ENCODE measurements at regions not wholly inside any gene's neighbourhood (a gene's known extent, or its start where the extent isn't known, plus 50 kb on each side); places are given as distances from the start of the nearest gene placed in this dataset.

- no peak for DNase-seq
These were observed 91.4 kb upstream of the TJP1 start for GRCh38 chr15:29913528-29914135.

GRCh38 chr15:29911705-29912104 is 89.4 kb upstream of the TJP1 start:
- no peak for DNase-seq

- no peak for DNase-seq
These were observed 87.8 kb upstream of the TJP1 start for GRCh38 chr15:29910068-29910467.

DNA sequence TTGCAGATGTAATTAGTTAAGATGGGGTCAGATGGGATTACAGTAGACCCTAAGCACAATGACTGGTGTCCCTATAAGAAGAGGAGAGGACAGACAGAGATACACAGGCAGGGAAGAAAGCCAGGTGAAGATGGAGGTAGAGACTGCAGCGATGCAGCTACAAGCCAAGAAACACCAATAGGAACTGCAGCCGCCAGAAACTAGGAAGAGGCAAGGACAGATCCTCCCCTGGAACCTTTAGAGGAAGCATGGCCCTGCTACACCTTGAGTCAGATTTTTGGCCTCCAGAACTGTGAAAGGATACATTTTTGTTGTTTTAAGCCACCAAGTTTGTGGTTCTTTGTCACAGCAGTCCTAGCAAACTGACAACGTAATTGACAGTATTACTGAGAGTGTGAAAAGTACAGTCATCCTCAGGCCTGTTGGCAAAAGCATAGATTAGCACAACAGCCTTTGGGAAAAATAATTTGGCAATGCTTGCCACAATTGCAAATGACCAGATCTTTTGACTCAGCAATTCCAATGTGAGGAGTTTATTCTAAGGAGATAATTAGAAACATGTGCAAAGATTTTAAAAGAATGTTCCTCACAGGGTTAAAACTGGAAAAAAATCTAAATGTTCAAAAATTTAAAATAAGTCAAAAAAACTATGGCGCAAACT is 82.6 kb upstream of the TJP1 start:
- no peak for DNase-seq

- DNase-seq: no peak
These were observed 81.7 kb upstream of the TJP1 start for GRCh38 chr15:29903785-29904464.

- DNase-seq: no peak
These were observed 80.8 kb upstream of the TJP1 start for GRCh38 chr15:29903028-29903427.

- DNase-seq: no peak
These were observed 78.2 kb upstream of the TJP1 start for GRCh38 chr15:29900237-29901189.

DNA sequence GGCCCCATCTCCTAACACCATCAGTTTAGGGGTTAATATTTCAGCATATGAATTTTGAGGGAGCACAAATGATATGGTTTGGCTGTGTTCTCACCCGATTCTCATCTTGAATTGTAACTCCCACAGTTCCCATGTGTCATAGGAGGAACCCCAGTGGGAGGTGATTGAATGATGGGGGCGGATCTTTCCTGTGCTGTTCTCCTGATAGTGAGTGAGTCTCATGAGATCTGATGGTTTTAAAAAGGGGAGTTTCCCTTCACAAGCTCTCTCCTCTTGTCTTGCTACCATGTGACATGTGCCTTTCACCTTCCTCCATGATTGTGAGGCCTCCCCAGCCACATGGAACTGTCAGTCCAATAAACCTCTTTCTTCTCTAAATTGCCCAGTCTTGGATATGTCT is 73.8 kb upstream of the TJP1 start:
- DNase-seq: no peak

- DNase-seq: no peak
These were observed 68.8 kb upstream of the TJP1 start for GRCh38 chr15:29891096-29891457.

DNA sequence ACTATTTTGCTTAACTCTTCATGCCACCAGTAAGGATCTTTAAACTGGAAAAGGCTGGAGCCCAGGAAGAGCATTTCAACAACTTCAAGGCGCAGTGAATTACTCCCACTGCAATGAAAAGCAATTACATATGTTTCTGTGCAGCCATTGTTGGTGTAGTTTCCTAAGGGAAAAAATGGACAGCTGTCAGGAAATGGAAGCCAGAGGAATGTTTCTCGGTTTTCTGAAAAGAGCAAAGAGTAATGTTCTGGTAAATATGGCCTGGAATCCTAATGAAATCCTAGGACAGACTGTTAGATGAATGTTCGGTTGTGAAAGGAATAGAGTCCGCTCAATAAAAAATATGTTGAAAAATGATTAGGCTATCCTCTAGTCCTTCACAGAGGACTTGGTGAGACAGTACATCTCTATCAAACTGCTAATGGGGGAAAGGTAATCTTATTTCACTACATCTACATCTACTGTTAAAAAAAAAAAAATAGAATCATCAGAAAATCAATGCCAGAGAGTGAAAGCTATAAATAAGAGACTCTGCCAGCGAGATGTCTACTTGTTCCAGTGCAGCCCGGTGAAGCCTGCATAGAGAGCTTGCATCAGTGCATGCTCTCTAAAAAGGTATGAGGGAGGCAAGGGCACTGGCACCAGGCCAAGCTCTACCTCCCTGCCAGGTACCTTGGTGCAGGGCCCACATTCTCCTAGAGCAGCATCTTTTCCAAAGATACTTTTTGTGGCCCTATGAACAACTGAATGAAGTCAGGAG is 68.2 kb upstream of the TJP1 start:
- no peak for DNase-seq

- no peak for DNase-seq
These were observed 67.5 kb upstream of the TJP1 start for GRCh38 chr15:29889542-29890329.

DNA sequence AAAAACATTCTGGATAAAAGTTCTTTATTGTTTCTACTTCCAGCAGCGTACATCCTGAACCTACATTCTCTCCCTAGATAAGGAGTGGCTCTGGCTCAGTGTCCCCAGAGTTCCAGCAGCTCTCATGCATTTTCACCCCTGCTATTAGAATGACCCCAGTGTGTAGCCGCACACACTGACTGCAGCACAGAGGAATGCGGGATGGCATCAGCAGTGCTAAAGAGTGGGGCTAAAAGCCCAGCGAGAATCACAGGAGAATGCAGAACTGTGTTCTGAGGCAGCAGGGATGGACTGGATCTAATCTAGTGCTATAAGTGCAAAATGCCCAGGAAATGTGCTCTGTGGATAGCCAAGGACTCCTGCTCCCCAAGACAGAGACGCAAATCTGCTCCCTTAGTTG is 66.4 kb upstream of the TJP1 start:
- no peak for DNase-seq

DNA sequence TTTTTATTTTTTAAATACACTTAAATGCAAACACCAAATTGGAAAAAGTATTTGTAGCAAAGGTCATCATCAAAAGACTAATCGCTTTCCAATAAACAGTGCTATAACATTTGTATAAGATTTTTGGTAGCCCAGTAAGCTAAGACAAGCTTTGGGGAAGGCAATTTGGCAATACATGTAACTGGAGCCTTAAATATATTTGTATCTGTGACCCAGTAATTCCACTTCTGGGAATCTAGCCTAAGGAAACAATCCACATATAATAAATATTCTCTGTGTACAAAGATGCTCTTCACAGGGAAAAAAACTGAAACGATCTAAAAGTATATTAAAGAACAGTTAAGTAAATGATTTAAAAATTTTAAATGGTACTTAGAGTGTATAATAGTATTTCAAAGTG is 65.5 kb upstream of the TJP1 start:
- DNase-seq: no peak

DNA sequence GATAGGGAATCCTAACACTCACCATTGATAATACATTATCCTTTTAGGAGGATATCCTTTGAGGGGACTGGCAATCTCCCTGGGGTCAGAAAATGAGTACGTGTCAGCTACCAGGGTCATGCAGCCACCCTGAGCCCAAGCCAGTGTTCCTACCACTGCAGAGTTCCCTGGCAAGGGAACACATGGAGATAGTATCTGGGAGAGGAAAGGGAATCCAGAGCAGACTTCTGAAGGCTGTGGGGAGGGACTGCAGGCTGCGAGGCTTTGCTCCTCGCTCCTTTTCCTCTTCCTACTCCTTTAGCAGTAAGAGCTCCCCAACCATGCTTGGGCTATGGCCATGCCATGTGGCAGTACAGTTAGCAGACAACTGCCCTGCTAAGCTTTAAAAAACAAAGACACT is 62.9 kb upstream of the TJP1 start:
- no peak for DNase-seq

DNA sequence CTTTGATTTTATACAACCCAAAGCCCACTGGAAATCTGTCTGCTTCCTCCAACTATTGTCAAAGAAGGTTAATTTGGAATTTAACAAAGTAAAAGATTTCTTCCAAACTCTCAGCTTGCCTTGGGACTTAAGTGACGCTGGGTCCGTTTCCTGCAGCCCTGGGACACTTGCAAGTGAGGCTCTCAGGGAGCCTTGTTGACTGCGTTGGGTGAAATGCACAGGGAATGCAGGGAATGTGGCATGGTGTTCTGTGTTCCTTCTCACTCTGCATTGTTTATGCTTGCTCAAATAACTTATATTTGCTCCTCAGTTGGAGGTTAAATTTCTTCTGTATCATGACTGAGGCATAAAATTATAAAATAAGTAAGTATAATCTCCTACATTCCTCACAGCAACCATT is 60.9 kb upstream of the TJP1 start:
- no peak for DNase-seq

- no peak for DNase-seq
These were observed 58.6 kb upstream of the TJP1 start for GRCh38 chr15:29880886-29881285.

GRCh38 chr15:29880341-29880740 is 58.1 kb upstream of the TJP1 start:
- no peak for DNase-seq

GRCh38 chr15:29874977-29875376 is 52.7 kb upstream of the TJP1 start:
- no peak for DNase-seq

DNA sequence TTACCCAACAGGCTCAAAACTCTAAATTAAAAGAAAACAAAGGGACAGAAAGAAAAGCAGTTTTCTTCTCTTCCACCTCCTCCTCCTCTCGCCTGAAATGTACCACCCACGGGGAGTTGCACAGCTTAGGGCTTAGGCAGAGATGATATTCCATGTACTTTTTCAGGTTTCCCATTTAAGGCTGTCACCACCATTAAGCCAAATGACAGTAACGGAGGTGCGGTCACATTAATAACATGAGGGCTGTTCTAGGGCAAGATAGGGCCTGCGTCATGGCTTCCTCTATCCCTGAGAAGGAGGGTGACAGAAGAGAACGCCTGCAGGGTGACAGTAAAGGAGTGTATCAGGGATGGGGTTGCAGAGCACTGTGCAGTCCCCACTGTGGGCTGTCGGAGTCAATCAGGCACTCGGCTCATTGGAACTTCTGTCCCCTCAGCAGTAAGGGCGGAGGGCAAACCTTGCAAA is 51.7 kb upstream of the TJP1 start:
- DNase-seq: no peak

- no peak for DNase-seq
These were observed 51.0 kb upstream of the TJP1 start for GRCh38 chr15:29873264-29873663.

GRCh38 chr15:29872716-29873115 is 50.4 kb upstream of the TJP1 start:
- no peak for DNase-seq

All from DMS79 treated with DMSO at 0.1 percent for 48 hours (cell line).